GM12878 (cell line): ENCODE measurements at regions not wholly inside any gene's neighbourhood (a gene's known extent, or its start where the extent isn't known, plus 50 kb on each side); places are given as distances from the start of the nearest gene placed in this dataset.

Experiments used
- ATAC-seq: fragments of 200-7000 bp; cut with Tn5 transposase; 3 replicates; pipeline ENCODE4 v1.9.1; 2020; ENCODE audit warnings: mild to moderate bottlenecking, moderate library complexity
- BruUV-seq: library from RNA; stranded (reverse); fragments of 400-500 nt; replicated peaks from 2 replicates; lab custom pipeline; 2021; lab: Mats Ljungman, UMichigan
- CTCF ChIA-PET: fragments of 300-600 bp; sonication (Branson Sonifier 250); formaldehyde crosslinking; extraction: SDS; loops from one replicate; lab custom pipeline; 2021; ENCODE audit warnings: inconsistent platforms; lab: Yijun Ruan, JAX
- POLR2A ChIA-PET: fragments of 350-600 bp; formaldehyde crosslinking; extraction: SDS; loops from one replicate; lab custom pipeline; 2021; ENCODE audit warnings: inconsistent platforms; lab: Charles Lee
- RAD21 ChIA-PET: fragments of 300-600 bp; sonication (Branson Sonifier 250); formaldehyde crosslinking; loops from one replicate; lab custom pipeline; 2023; ENCODE audit warnings: antibody characterized with exemption; ENCODE audit not compliant: unreplicated experiment; lab: Charles Lee
- SMC1A ChIA-PET: fragments of 300-600 bp; sonication (Branson Sonifier 250); formaldehyde crosslinking; loops from one replicate; lab custom pipeline; 2023; ENCODE audit not compliant: unreplicated experiment, uncharacterized antibody; lab: Charles Lee
- DNase-seq: peaks from one replicate; pipeline ENCODE4 v3.0.0-alpha.2; 2011; ENCODE audit warnings: low read depth, low spot score
- FAIRE-seq: peaks from 3 replicates; lab custom pipeline; 2011; peaks lifted over from hg19 to GRCh38; lab: Jason Lieb, UNC
- H2AFZ ChIP-seq: 2 replicates; pipeline ENCODE4 v1.6.0; 2011; ENCODE audit warnings: low read depth, low read length, control low read depth; ENCODE audit not compliant: control insufficient read depth
- H3K27ac ChIP-seq: 2 replicates; pipeline ENCODE4 v1.5.1; 2011; ENCODE audit warnings: control low read depth; ENCODE audit not compliant: control insufficient read depth, insufficient read depth
- H3K27me3 ChIP-seq, 2 experiments: replicated peaks in 1 of 2; 2 replicates each; pipeline versions ENCODE4 v1.6.0 to v1.6.1; 2011; ENCODE audit warnings: low read length in 1 of 2; ENCODE audit not compliant: control insufficient read depth in 2 of 2, insufficient read depth in 2 of 2
- H3K36me3 ChIP-seq, 2 experiments: 2 replicates each; pipeline ENCODE4 v1.5.1; 2011; ENCODE audit warnings: low read length in 1 of 2; ENCODE audit not compliant: control insufficient read depth in 2 of 2, insufficient read depth in 2 of 2
- H3K4me1 ChIP-seq: 2 replicates; pipeline ENCODE4 v1.6.1; 2011; ENCODE audit warnings: mild to moderate bottlenecking, low read length, moderate library complexity, mixed read lengths; ENCODE audit not compliant: control insufficient read depth, insufficient read depth
- H3K4me2 ChIP-seq: 2 replicates; pipeline ENCODE4 v1.6.0; 2011; ENCODE audit warnings: control low read depth; ENCODE audit not compliant: control insufficient read depth, insufficient read depth
- H3K4me3 ChIP-seq: fragments of 200-600 bp; sonication (generic); 2 replicates; pipeline ENCODE4 v1.5.1; 2016
- H3K79me2 ChIP-seq: 2 replicates; pipeline ENCODE4 v1.6.0; 2011; ENCODE audit warnings: low read length; ENCODE audit not compliant: control insufficient read depth, insufficient read depth
- H3K9ac ChIP-seq: 2 replicates; pipeline ENCODE4 v1.8.0; 2011; ENCODE audit warnings: low read length, control low read depth, mixed read lengths; ENCODE audit not compliant: control insufficient read depth, insufficient read depth
- H3K9me3 ChIP-seq: replicated peaks from 3 replicates; pipeline ENCODE4 v1.5.1; 2011; ENCODE audit warnings: mild to moderate bottlenecking, low read length; ENCODE audit not compliant: control insufficient read depth, insufficient read depth
- H4K20me1 ChIP-seq: 2 replicates; pipeline ENCODE4 v1.6.0; 2011; ENCODE audit not compliant: control insufficient read depth, insufficient read depth
- ATF3 ChIP-seq: IDR thresholded peaks from 2 replicates; pipeline ENCODE4 v1.6.1; 2011; ENCODE audit warnings: low read depth, mild to moderate bottlenecking, low read length, moderate library complexity, borderline replicate concordance; ENCODE audit errors: extremely low read depth
- BMI1 ChIP-seq: fragments of 450-650 bp; IDR thresholded peaks from 2 replicates; pipeline ENCODE4 v1.6.1; 2016; ENCODE audit warnings: mild to moderate bottlenecking, moderate library complexity, borderline replicate concordance
- CHD4 ChIP-seq: fragments of 200-600 bp; sonication (generic); IDR thresholded peaks from 2 replicates; pipeline ENCODE4 v1.6.1; 2016; ENCODE audit warnings: mild to moderate bottlenecking
- CREB1 ChIP-seq: IDR thresholded peaks from 2 replicates; pipeline ENCODE4 v1.6.1; 2012; ENCODE audit warnings: low read depth, mild to moderate bottlenecking, inconsistent platforms
- DPF2 ChIP-seq: fragments of 450-650 bp; IDR thresholded peaks from 2 replicates; pipeline ENCODE4 v1.6.1; 2017; ENCODE audit warnings: mild to moderate bottlenecking
- EGR1 ChIP-seq, 2 experiments: IDR thresholded peaks; 1 replicate in 1 of 2; 2 replicates in 1 of 2; pipeline ENCODE4 v1.6.1; 2011 to 2012; ENCODE audit warnings: low read depth in 2 of 2, low read length in 2 of 2, borderline replicate concordance in 1 of 2, mild to moderate bottlenecking in 1 of 2, moderate library complexity in 1 of 2
- LARP7 ChIP-seq: fragments of 450-650 bp; IDR thresholded peaks from 2 replicates; pipeline ENCODE4 v1.6.1; 2017; ENCODE audit warnings: mild to moderate bottlenecking
- NFIC ChIP-seq: IDR thresholded peaks from 2 replicates; pipeline ENCODE4 v1.6.1; 2012; ENCODE audit warnings: low read depth, mild to moderate bottlenecking, inconsistent platforms, low read length, moderate library complexity
- NFXL1 ChIP-seq: fragments of 450-650 bp; IDR thresholded peaks from 2 replicates; pipeline ENCODE4 v1.6.1; 2017; ENCODE audit warnings: antibody characterized with exemption, mild to moderate bottlenecking, borderline replicate concordance
- NFYA ChIP-seq: IDR thresholded peaks from 2 replicates; pipeline ENCODE4 v1.6.1; 2011; ENCODE audit warnings: low read depth, mild to moderate bottlenecking, low read length, improper control_type of control experiment, borderline replicate concordance
- NR2C1 ChIP-seq: fragments of 450-650 bp; IDR thresholded peaks from 2 replicates; pipeline ENCODE4 v1.6.1; 2017; ENCODE audit warnings: antibody characterized with exemption, mild to moderate bottlenecking, moderate library complexity
- NR2F1 ChIP-seq: fragments of 450-650 bp; conservative IDR thresholded peaks from 2 replicates; pipeline ENCODE4 v1.6.1; 2017; ENCODE audit warnings: mild to moderate bottlenecking
- PML ChIP-seq: IDR thresholded peaks from 2 replicates; pipeline ENCODE4 v1.6.1; 2012; ENCODE audit warnings: low read length, inconsistent platforms
- RUNX3 ChIP-seq: IDR thresholded peaks from 2 replicates; pipeline ENCODE4 v1.6.1; 2012; ENCODE audit warnings: low read length, inconsistent platforms
- SMAD1 ChIP-seq: fragments of 450-650 bp; IDR thresholded peaks from 2 replicates; pipeline ENCODE4 v1.6.1; 2018; ENCODE audit warnings: mild to moderate bottlenecking, low read depth; ENCODE audit not compliant: partially characterized antibody
- SMC3 ChIP-seq: IDR thresholded peaks from 2 replicates; pipeline ENCODE4 v1.6.1; 2011; ENCODE audit warnings: low read length, improper control_type of control experiment, borderline replicate concordance
- SP1 ChIP-seq: IDR thresholded peaks from one replicate; pipeline ENCODE4 v1.6.1; 2011; ENCODE audit warnings: low read depth, low read length
- SUZ12 ChIP-seq: fragments of 200-600 bp; sonication (generic); IDR thresholded peaks from one replicate; pipeline ENCODE4 v1.6.1; 2018; ENCODE audit warnings: antibody characterized with exemption, mild to moderate bottlenecking; ENCODE audit not compliant: unreplicated experiment
- USF2 ChIP-seq: IDR thresholded peaks from 2 replicates; pipeline ENCODE4 v1.6.1; 2011; ENCODE audit warnings: low read depth, low read length, improper control_type of control experiment, borderline replicate concordance
- ZNF207 ChIP-seq: fragments of 450-650 bp; IDR thresholded peaks from 2 replicates; pipeline ENCODE4 v1.6.1; 2014; ENCODE audit warnings: antibody characterized with exemption, mild to moderate bottlenecking, borderline replicate concordance
- WGBS: methylation state at CpG from one replicate; pipeline ENCODE4 v1.1.6; 2016; ENCODE audit warnings: low lambda C conversion rate; ENCODE audit not compliant: insufficient replicate concordance, insufficient coverage; ENCODE audit errors: missing lambda C conversion rate; 5-methylcytosine and 5-hydroxymethylcytosine counted together
- in situ Hi-C: fragments of 300-500 bp; cut with MboI; formaldehyde crosslinking; loops from 9 replicates; pipeline ENCODE4 v1.14.3; 2018; ENCODE audit warnings: mixed read lengths
- intact Hi-C: fragments of 100-400 bp; cut with micrococcal nuclease; formaldehyde crosslinking; loops from one replicate; pipeline ENCODE4 v1.14.2; 2022; ENCODE audit not compliant: unreplicated experiment

GRCh38 chr4:188305690-188306089 is 166.4 kb downstream of the TRIML1 start:
- no peak for DNase-seq
- Histone ChIP-seq H3K4me2 (no peak overlapping the region), H4K20me1 (no peaks in the 10 kb centered on the region), H3K4me3 (no peak overlapping the region), H3K79me2 (no peaks in the 10 kb centered on the region), H3K27ac (no peak overlapping the region), H3K4me1 (no peaks in the 10 kb centered on the region), H3K9ac (no peak overlapping the region), H3K36me3 (no peaks in the 10 kb centered on the region), H3K27me3 (no peaks in the 10 kb centered on the region), H2AFZ (no peak overlapping the region), H3K9me3 (no peaks in the 10 kb centered on the region)
- WGBS, result 28% methylated on average over 2 of the region's 2 CpGs
- POLR2A ChIA-PET, result no interaction called here
- BruUV-seq, result no TSS peak
- SMC1A ChIA-PET, result no interaction called here
- TF ChIP-seq SMC3, result no peak
- TF ChIP-seq RUNX3, result no peak
- no peak for TF ChIP-seq DPF2
- in situ Hi-C loops, result no loop called here
- CTCF ChIA-PET, result no interaction called here
- no peak for FAIRE-seq
- RAD21 ChIA-PET, result no interaction called here
- no peak for ATAC-seq
- intact Hi-C loops, result no loop called here

GRCh38 chr4:188307591-188307990 is 168.3 kb downstream of the TRIML1 start:
- DNase-seq, result no peak
- FAIRE-seq, result no peak
- Histone ChIP-seq H3K9me3 (no peaks in the 10 kb centered on the region), H3K4me2 (no peak overlapping the region), H3K9ac (no peak overlapping the region), H4K20me1 (no peaks in the 10 kb centered on the region), H3K4me1 (no peaks in the 10 kb centered on the region), H3K36me3 (no peaks in the 10 kb centered on the region), H3K27me3 (no peaks in the 10 kb centered on the region), H2AFZ (no peak overlapping the region), H3K27ac (no peak overlapping the region), H3K4me3 (no peak overlapping the region), H3K79me2 (no peaks in the 10 kb centered on the region)
- ChIA-PET POLR2A (no interaction called here), RAD21 (no interaction called here), SMC1A (no interaction called here), CTCF (no interaction called here)
- intact Hi-C loops, result no loop called here
- ATAC-seq, result no peak
- TF ChIP-seq NR2F1, result no peak
- no peak for TF ChIP-seq NFXL1
- no peak for TF ChIP-seq CREB1
- TF ChIP-seq NFYA, result no peak
- no peak for TF ChIP-seq EGR1 (IDR thresholded peaks at IDR 0.05; ENCODE audit: borderline replicate concordance in 1 of 2, low read depth in 2 of 2, low read length in 2 of 2)
- no peak for TF ChIP-seq NR2C1
- no peak for TF ChIP-seq SUZ12
- TF ChIP-seq SMAD1, result no peak
- TF ChIP-seq ATF3, result no peak
- TF ChIP-seq NFIC, result no peak
- no peak for TF ChIP-seq CHD4
- TF ChIP-seq PML, result no peak
- TF ChIP-seq SP1, result no peak
- TF ChIP-seq ZNF207, result no peak
- TF ChIP-seq BMI1, result no peak
- TF ChIP-seq LARP7, result no peak
- no peak for TF ChIP-seq USF2
- in situ Hi-C loops, result no loop called here
- WGBS, result 15% methylated on average over 4 of the region's 4 CpGs
- BruUV-seq, result no TSS peak
